VCaP (cell line): ENCODE measurements at regions not wholly inside any gene's neighbourhood (a gene's known extent, or its start where the extent isn't known, plus 50 kb on each side); places are given as distances from the start of the nearest gene placed in this dataset.
"Not testable (repeated sequence)": the region's sequence is repeated elsewhere in the genome, so short reads cannot be mapped to it uniquely, and the experiment has no call there.

Experiments
- H3K27ac ChIP-seq: fragments of 450-650 bp; 2 replicates; pipeline ENCODE4 v1.5.1; 2017
- TF ChIP-seq, protein P1 (sequence below): fragments of 450-650 bp; conservative IDR thresholded peaks from 2 replicates; pipeline ENCODE4 v1.5.1; 2017; ENCODE audit warnings: mild to moderate bottlenecking, moderate library complexity

- no peak overlapping the region for H3K27ac ChIP-seq
- TF ChIP-seq, protein P1, sequence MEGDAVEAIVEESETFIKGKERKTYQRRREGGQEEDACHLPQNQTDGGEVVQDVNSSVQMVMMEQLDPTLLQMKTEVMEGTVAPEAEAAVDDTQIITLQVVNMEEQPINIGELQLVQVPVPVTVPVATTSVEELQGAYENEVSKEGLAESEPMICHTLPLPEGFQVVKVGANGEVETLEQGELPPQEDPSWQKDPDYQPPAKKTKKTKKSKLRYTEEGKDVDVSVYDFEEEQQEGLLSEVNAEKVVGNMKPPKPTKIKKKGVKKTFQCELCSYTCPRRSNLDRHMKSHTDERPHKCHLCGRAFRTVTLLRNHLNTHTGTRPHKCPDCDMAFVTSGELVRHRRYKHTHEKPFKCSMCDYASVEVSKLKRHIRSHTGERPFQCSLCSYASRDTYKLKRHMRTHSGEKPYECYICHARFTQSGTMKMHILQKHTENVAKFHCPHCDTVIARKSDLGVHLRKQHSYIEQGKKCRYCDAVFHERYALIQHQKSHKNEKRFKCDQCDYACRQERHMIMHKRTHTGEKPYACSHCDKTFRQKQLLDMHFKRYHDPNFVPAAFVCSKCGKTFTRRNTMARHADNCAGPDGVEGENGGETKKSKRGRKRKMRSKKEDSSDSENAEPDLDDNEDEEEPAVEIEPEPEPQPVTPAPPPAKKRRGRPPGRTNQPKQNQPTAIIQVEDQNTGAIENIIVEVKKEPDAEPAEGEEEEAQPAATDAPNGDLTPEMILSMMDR, result no peak
Observed at GRCh38 chr4:79584352-79584751, 176.3 kb upstream of the GK2 start.

- TF ChIP-seq, protein P1, result no peak
- no peak overlapping the region for H3K27ac ChIP-seq
Observed at GRCh38 chr4:79578606-79579005, 170.6 kb upstream of the GK2 start.

DNA sequence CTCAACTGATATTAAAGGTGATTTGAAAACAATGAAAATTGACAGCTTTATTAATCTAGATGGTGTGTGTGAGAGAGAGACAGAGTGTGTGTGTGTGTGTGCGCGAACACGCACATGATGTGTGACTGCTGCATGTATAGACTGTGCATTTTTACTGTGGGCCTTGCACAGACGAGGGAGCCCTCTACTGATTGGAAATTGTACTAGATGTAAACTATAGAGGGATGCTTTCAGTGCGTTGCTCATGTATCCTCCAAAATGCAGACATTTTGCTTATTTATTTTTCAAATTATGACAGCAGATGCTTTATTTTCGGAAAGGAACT, 168.4 kb upstream of the GK2 start:
- TF ChIP-seq, protein P1, result peak; percentile 92
- H3K27ac ChIP-seq, result no peak overlapping the region

- H3K27ac ChIP-seq, result no peak overlapping the region
- TF ChIP-seq, protein P1, result no peak
Observed at GRCh38 chr4:79575709-79576428, 167.8 kb upstream of the GK2 start.

GRCh38 chr4:79574741-79575451, 166.9 kb upstream of the GK2 start:
- TF ChIP-seq, protein P1, result no peak

DNA sequence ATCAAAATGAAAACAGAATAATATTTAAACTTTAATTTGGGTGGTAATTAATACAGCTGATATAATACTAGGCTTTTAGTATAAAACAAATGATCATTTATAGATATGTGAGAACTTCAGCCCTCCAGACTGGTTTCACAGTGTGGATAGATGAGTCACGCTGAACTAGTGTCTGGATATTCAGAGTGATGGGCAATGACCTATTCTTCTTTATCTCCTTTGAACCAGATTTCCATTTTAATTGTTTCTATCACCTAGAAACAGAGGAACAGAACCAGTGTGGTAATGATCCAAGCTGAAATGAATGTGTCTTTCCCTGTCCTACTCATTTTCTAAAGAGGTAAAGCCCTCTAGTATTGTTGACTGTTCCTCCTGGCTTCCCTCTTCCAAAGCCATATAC, 155.2 kb upstream of the GK2 start:
- no peak overlapping the region for H3K27ac ChIP-seq
- TF ChIP-seq, protein P1, result no peak

More at GRCh38 chr4:79574741-79575451, 166.9 kb upstream of the GK2 start:
- H3K27ac ChIP-seq, result no peak overlapping the region

- TF ChIP-seq, protein P1, result no peak
- no peak overlapping the region for H3K27ac ChIP-seq
Observed at GRCh38 chr4:79561751-79562150, 153.7 kb upstream of the GK2 start.

GRCh38 chr4:79559398-79559797, 151.4 kb upstream of the GK2 start:
- H3K27ac ChIP-seq, result not testable (repeated sequence)
